H9 (cell line): ENCODE measurements at regions not wholly inside any gene's neighbourhood (a gene's known extent, or its start where the extent isn't known, plus 50 kb on each side); places are given as distances from the start of the nearest gene placed in this dataset.

Source experiments
- DNase-seq: peaks from one replicate; pipeline ENCODE4 v3.0.0-alpha.2; 2017
- H2AFZ ChIP-seq: one replicate; pipeline ENCODE4 v1.6.1; 2013; ENCODE audit warnings: mild to moderate bottlenecking, low read length, control low read depth, moderate library complexity
- H2AK5ac ChIP-seq: 2 replicates; pipeline ENCODE4 v1.6.1; 2013; ENCODE audit warnings: low read length, control low read depth, mixed read lengths; ENCODE audit not compliant: insufficient read length
- H2BK120ac ChIP-seq: one replicate; pipeline ENCODE4 v1.6.1; 2013; ENCODE audit warnings: low read depth, mild to moderate bottlenecking, low read length, control low read depth, inconsistent platforms; ENCODE audit not compliant: poor library complexity, severe bottlenecking
- H2BK12ac ChIP-seq: 2 replicates; pipeline ENCODE4 v1.6.1; 2013; ENCODE audit warnings: low read length, control low read depth, mixed read lengths, low read depth; ENCODE audit not compliant: insufficient read length
- H2BK15ac ChIP-seq: 2 replicates; pipeline ENCODE4 v1.6.1; 2013; ENCODE audit warnings: low read depth, low read length, control low read depth
- H2BK20ac ChIP-seq: one replicate; pipeline ENCODE4 v1.6.1; 2013; ENCODE audit warnings: low read depth, mild to moderate bottlenecking, low read length, control low read depth, inconsistent platforms; ENCODE audit not compliant: poor library complexity, severe bottlenecking
- H2BK5ac ChIP-seq: 2 replicates; pipeline ENCODE4 v1.6.1; 2013; ENCODE audit warnings: low read length, control low read depth, mixed read lengths; ENCODE audit not compliant: insufficient read length
- H3K14ac ChIP-seq: 2 replicates; pipeline ENCODE4 v1.6.1; 2013; ENCODE audit warnings: low read length, control low read depth; ENCODE audit not compliant: insufficient read depth
- H3K18ac ChIP-seq: 2 replicates; pipeline ENCODE4 v1.6.1; 2013; ENCODE audit warnings: low read depth, mild to moderate bottlenecking, mixed read lengths, low read length, control low read depth; ENCODE audit not compliant: insufficient read length
- H3K23ac ChIP-seq: 2 replicates; pipeline ENCODE4 v1.6.1; 2013; ENCODE audit warnings: low read length, control low read depth, mixed read lengths, low read depth; ENCODE audit not compliant: insufficient read length
- H3K23me2 ChIP-seq: 2 replicates; pipeline ENCODE4 v1.6.1; 2013; ENCODE audit warnings: low read depth, mild to moderate bottlenecking, mixed read lengths, low read length, control low read depth; ENCODE audit not compliant: insufficient read length, poor library complexity, severe bottlenecking
- H3K27ac ChIP-seq: 2 replicates; pipeline ENCODE4 v1.5.1; 2013; ENCODE audit warnings: low read length, control low read depth, mixed read lengths, low read depth; ENCODE audit not compliant: insufficient read length
- H3K27me3 ChIP-seq: 2 replicates; pipeline ENCODE4 v1.6.1; 2013; ENCODE audit warnings: low read length, control low read depth, inconsistent platforms; ENCODE audit not compliant: insufficient read depth
- H3K4ac ChIP-seq: 2 replicates; pipeline ENCODE4 v1.6.1; 2013; ENCODE audit warnings: low read depth, mild to moderate bottlenecking, control low read depth, inconsistent platforms, low read length, moderate library complexity
- H3K4me1 ChIP-seq: 2 replicates; pipeline ENCODE4 v1.6.1; 2013; ENCODE audit warnings: low read length, control low read depth, inconsistent platforms; ENCODE audit not compliant: insufficient read depth
- H3K4me2 ChIP-seq: 2 replicates; pipeline ENCODE4 v1.6.1; 2013; ENCODE audit warnings: low read length, control low read depth, mixed read lengths; ENCODE audit not compliant: insufficient read length, insufficient read depth
- H3K56ac ChIP-seq: 2 replicates; pipeline ENCODE4 v1.6.1; 2013; ENCODE audit warnings: low read depth, mild to moderate bottlenecking, mixed read lengths, low read length, control low read depth; ENCODE audit not compliant: insufficient read length
- H3K79me1 ChIP-seq: 2 replicates; pipeline ENCODE4 v1.6.1; 2013; ENCODE audit warnings: low read depth, mild to moderate bottlenecking, moderate library complexity, low read length, control low read depth, inconsistent platforms; ENCODE audit not compliant: insufficient read depth, poor library complexity, severe bottlenecking
- H3K79me2 ChIP-seq: 2 replicates; pipeline ENCODE4 v1.6.1; 2013; ENCODE audit warnings: low read length, control low read depth, inconsistent platforms; ENCODE audit not compliant: insufficient read depth
- H3K9ac ChIP-seq: 2 replicates; pipeline ENCODE4 v1.6.1; 2013; ENCODE audit warnings: low read length, control low read depth, mixed read lengths; ENCODE audit not compliant: insufficient read length; ENCODE audit errors: extremely low read depth
- H3K9me3 ChIP-seq: one replicate; pipeline ENCODE4 v1.6.1; 2013; ENCODE audit warnings: low read depth, low read length, inconsistent platforms; ENCODE audit not compliant: control insufficient read depth
- H3T11ph ChIP-seq: one replicate; pipeline ENCODE4 v1.6.1; 2013; ENCODE audit warnings: mild to moderate bottlenecking, low read length, control low read depth, inconsistent platforms
- H4K20me1 ChIP-seq: one replicate; pipeline ENCODE4 v1.6.1; 2013; ENCODE audit not compliant: control insufficient read depth, insufficient read length, insufficient read depth
- H4K5ac ChIP-seq: 2 replicates; pipeline ENCODE4 v1.6.1; 2013; ENCODE audit warnings: low read depth, mild to moderate bottlenecking, mixed read lengths, low read length, control low read depth; ENCODE audit not compliant: insufficient read length
- H4K8ac ChIP-seq: replicated peaks from 2 replicates; pipeline ENCODE4 v1.6.1; 2013; ENCODE audit warnings: low read length, control low read depth, mixed read lengths, low read depth; ENCODE audit not compliant: insufficient read length
- H4K91ac ChIP-seq: 2 replicates; pipeline ENCODE4 v1.6.1; 2013; ENCODE audit warnings: low read depth, mild to moderate bottlenecking, moderate library complexity, mixed read lengths, low read length, control low read depth; ENCODE audit not compliant: insufficient read length
- H3K27ac Mint-ChIP-seq, 3 experiments: 2 replicates in 2 of 3; 3 replicates in 1 of 3; pipeline ENCODE4 v1.8.0; 2020 to 2021; ENCODE audit warnings: mixed read lengths in 3 of 3, mild to moderate bottlenecking in 1 of 3, moderate library complexity in 1 of 3
- H3K27me3 Mint-ChIP-seq: 2 replicates; pipeline ENCODE4 v1.8.0; 2021; ENCODE audit warnings: low read depth, mild to moderate bottlenecking, moderate library complexity, mixed read lengths
- H3K36me3 Mint-ChIP-seq, 3 experiments: 2 replicates in 2 of 3; 3 replicates in 1 of 3; pipeline ENCODE4 v1.8.0; 2020 to 2021; ENCODE audit warnings: low read depth in 3 of 3, mixed read lengths in 3 of 3; ENCODE audit not compliant: insufficient read depth in 1 of 3
- H3K4me1 Mint-ChIP-seq, 2 experiments: 2 replicates each; pipeline ENCODE4 v1.8.0; 2020; ENCODE audit warnings: mixed read lengths in 2 of 2
- H3K4me3 Mint-ChIP-seq, 2 experiments: 2 replicates in 1 of 2; 3 replicates in 1 of 2; pipeline ENCODE4 v1.8.0; 2020 to 2021; ENCODE audit warnings: mild to moderate bottlenecking in 2 of 2, mixed read lengths in 2 of 2, moderate library complexity in 1 of 2
- H3K9me3 Mint-ChIP-seq, 2 experiments: 2 replicates in 1 of 2; 3 replicates in 1 of 2; pipeline ENCODE4 v1.8.0; 2020; ENCODE audit warnings: mild to moderate bottlenecking in 2 of 2, mixed read lengths in 2 of 2, moderate library complexity in 1 of 2
- WGBS: extraction: QIAGEN DNeasy Blood & Tissue Kit; methylation state at CpG from one replicate; pipeline ENCODE4 v1.1.7; 2013; ENCODE audit warnings: missing lambda C conversion rate, low lambda C conversion rate, mixed read lengths; ENCODE audit not compliant: insufficient read length; ENCODE audit errors: extremely low coverage; 5-methylcytosine and 5-hydroxymethylcytosine counted together
- TF ChIP-seq, protein P1 (sequence below): fragments of 200-600 bp; sonication (generic); conservative IDR thresholded peaks from 3 replicates; pipeline ENCODE4 v1.8.0; 2021; ENCODE audit warnings: antibody characterized with exemption, mild to moderate bottlenecking

DNA sequence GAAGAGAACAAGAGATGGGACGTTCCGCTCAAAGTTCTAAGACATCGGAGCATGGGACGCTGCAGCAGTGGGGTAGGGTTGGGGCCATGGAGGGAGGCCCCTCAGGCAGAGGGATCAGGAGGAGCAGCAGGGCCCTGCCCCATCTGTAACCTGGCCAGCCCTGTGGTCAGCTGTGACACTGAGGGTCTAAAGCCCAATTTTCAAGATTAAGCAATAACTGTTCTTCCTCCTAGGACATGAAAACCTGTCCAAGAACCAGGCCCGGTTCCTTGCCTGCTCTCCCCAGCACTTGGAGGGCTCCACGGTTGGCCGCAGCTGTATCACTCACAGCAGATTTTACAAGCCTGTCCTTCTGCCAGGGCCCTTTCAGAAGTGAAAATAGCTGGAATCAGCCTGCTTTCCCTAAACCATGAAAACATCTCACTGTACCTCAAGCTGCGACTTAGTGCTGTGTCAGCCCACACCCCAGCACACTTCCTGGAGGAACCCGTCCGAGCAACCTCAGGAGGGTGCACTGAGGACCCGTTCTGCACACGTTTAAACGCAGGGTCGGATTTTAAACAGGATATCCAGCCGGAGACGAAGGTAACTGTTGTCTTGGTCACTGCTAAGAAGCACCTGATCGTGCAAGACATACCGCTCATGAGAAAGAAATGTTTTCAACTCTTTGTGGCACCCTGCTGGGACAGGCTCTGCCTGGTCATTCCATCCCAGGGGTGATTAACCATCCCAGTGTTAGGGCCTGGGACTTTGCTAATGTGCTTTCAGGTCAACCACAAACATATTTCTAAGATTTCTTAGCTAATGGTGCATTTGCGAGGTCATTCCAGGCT lies 201.9 kb upstream of the DIO3 start:
- H3K79me1 ChIP-seq: no peaks in the 10 kb centered on the region
- TF ChIP-seq, protein P1, sequence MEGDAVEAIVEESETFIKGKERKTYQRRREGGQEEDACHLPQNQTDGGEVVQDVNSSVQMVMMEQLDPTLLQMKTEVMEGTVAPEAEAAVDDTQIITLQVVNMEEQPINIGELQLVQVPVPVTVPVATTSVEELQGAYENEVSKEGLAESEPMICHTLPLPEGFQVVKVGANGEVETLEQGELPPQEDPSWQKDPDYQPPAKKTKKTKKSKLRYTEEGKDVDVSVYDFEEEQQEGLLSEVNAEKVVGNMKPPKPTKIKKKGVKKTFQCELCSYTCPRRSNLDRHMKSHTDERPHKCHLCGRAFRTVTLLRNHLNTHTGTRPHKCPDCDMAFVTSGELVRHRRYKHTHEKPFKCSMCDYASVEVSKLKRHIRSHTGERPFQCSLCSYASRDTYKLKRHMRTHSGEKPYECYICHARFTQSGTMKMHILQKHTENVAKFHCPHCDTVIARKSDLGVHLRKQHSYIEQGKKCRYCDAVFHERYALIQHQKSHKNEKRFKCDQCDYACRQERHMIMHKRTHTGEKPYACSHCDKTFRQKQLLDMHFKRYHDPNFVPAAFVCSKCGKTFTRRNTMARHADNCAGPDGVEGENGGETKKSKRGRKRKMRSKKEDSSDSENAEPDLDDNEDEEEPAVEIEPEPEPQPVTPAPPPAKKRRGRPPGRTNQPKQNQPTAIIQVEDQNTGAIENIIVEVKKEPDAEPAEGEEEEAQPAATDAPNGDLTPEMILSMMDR: no peak
- H2BK12ac ChIP-seq: no peak overlapping the region
- H4K91ac ChIP-seq: no peak overlapping the region
- no peak overlapping the region for H4K5ac ChIP-seq
- H3K56ac ChIP-seq: no peak overlapping the region
- no peak overlapping the region for H2AK5ac ChIP-seq
- no peaks in the 10 kb centered on the region for H3K9me3 ChIP-seq
- Mint-ChIP-seq H3K4me1 (peaks cover 3 to 7% of the 10 kb centered on the region in 2 experiments), H3K4me3 (no peak overlapping the region), H3K9me3 (peaks cover 4 to 10% of the 10 kb centered on the region in 2 experiments; a peak in 3 of 5 replicates), H3K36me3 (peaks cover 0 to 4% (median 2%) of the 10 kb centered on the region in 3 experiments; a peak in 2 of 7 replicates), H3K27ac (peak overlapping the region in 1 of 3 experiments; percentile 66; a peak in 1 of 7 replicates), H3K27me3 (peaks cover 8% of the 10 kb centered on the region)
- H3K4me2 ChIP-seq: no peak overlapping the region
- H3K79me2 ChIP-seq: no peaks in the 10 kb centered on the region
- no peaks in the 10 kb centered on the region for H3K4me1 ChIP-seq
- no peak overlapping the region for H3K27ac ChIP-seq
- H2BK15ac ChIP-seq: no peak overlapping the region
- no peak overlapping the region for H2BK120ac ChIP-seq
- no peak overlapping the region; the same call in 1 of the 2 replicates for H3K14ac ChIP-seq
- no peak overlapping the region for H3K9ac ChIP-seq
- no peak overlapping the region for H3K23ac ChIP-seq
- no peak overlapping the region for H2BK5ac ChIP-seq
- H3K4ac ChIP-seq: no peak overlapping the region
- H4K20me1 ChIP-seq: no peaks in the 10 kb centered on the region
- H2BK20ac ChIP-seq: no peak overlapping the region
- no peaks in the 10 kb centered on the region for H3K23me2 ChIP-seq
- no peak for DNase-seq
- H3K27me3 ChIP-seq: no peaks in the 10 kb centered on the region
- WGBS: no CpG with 5 or more reads among the region's 19 CpGs
- H4K8ac ChIP-seq: no peak overlapping the region
- H3T11ph ChIP-seq: no peak overlapping the region
- H3K18ac ChIP-seq: no peak overlapping the region
- H2AFZ ChIP-seq: no peak overlapping the region
